SU-DHL-6 (cell line): ENCODE measurements at regions not wholly inside any gene's neighbourhood (a gene's known extent, or its start where the extent isn't known, plus 50 kb on each side); places are given as distances from the start of the nearest gene placed in this dataset.

Experiments
- EZH2phosphoT487 ChIP-seq: fragments of 200-600 bp; sonication (generic), shearing (Covaris generic); conservative IDR thresholded peaks from 2 replicates; pipeline ENCODE4 v1.6.1; 2018; ENCODE audit warnings: mild to moderate bottlenecking, antibody characterized with exemption, low read length, moderate library complexity, mixed read lengths
- TF ChIP-seq, protein P1 (sequence below): fragments of 200-600 bp; sonication (generic); IDR thresholded peaks from one replicate; pipeline ENCODE4 v1.5.1; 2017; ENCODE audit warnings: antibody characterized with exemption, mild to moderate bottlenecking, low read length, moderate library complexity; ENCODE audit not compliant: insufficient read depth, poor library complexity, severe bottlenecking

- TF ChIP-seq, protein P1, sequence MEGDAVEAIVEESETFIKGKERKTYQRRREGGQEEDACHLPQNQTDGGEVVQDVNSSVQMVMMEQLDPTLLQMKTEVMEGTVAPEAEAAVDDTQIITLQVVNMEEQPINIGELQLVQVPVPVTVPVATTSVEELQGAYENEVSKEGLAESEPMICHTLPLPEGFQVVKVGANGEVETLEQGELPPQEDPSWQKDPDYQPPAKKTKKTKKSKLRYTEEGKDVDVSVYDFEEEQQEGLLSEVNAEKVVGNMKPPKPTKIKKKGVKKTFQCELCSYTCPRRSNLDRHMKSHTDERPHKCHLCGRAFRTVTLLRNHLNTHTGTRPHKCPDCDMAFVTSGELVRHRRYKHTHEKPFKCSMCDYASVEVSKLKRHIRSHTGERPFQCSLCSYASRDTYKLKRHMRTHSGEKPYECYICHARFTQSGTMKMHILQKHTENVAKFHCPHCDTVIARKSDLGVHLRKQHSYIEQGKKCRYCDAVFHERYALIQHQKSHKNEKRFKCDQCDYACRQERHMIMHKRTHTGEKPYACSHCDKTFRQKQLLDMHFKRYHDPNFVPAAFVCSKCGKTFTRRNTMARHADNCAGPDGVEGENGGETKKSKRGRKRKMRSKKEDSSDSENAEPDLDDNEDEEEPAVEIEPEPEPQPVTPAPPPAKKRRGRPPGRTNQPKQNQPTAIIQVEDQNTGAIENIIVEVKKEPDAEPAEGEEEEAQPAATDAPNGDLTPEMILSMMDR = no peak
- TF ChIP-seq EZH2phosphoT487 = no peak
These were observed 320.1 kb downstream of the C16orf95 start for GRCh38 chr16:86997058-86997457.
